Sigmoid colon (tissue), 4 donors: ENCODE measurements at regions not wholly inside any gene's neighbourhood (a gene's known extent, or its start where the extent isn't known, plus 50 kb on each side); places are given as distances from the start of the nearest gene placed in this dataset.

Experiments used
- POLR2AphosphoS5 ChIP-seq, 4 donors: sonication (generic); formaldehyde crosslinking; IDR thresholded peaks; one replicate each; pipeline ENCODE4 v1.6.1; 2017; ENCODE audit warnings: antibody characterized with exemption in 4 of 4
- TF ChIP-seq, protein P1 (sequence below), 4 experiments: fragments of 450-650 bp in 3 of 4; fragments of 200-600 bp in 1 of 4; IDR thresholded peaks; one replicate each; pipeline ENCODE4 v1.5.1; 2016 to 2019; ENCODE audit warnings: antibody characterized with exemption in 4 of 4, mild to moderate bottlenecking in 3 of 4, moderate library complexity in 2 of 4

DNA sequence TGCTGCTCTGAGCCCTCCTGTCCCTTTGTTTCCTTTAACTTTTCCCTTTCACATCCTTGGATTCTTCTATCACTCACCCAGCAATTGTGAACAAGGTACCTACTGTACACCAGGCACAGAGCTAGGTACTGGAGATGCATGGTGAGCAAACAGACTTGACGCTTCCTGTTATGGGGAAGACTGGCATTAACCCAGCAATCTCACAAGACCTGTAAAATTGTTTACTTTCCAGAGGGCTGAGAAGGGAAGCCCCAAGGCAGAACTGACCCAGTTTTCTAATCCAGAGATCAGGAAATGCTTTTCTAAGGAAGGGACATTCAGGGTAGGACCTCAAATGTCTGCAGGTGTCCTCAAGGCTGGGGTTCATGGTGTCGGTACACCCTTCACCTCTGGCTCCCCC lies 171.6 kb upstream of the KAZN start:
- TF ChIP-seq, protein P1, sequence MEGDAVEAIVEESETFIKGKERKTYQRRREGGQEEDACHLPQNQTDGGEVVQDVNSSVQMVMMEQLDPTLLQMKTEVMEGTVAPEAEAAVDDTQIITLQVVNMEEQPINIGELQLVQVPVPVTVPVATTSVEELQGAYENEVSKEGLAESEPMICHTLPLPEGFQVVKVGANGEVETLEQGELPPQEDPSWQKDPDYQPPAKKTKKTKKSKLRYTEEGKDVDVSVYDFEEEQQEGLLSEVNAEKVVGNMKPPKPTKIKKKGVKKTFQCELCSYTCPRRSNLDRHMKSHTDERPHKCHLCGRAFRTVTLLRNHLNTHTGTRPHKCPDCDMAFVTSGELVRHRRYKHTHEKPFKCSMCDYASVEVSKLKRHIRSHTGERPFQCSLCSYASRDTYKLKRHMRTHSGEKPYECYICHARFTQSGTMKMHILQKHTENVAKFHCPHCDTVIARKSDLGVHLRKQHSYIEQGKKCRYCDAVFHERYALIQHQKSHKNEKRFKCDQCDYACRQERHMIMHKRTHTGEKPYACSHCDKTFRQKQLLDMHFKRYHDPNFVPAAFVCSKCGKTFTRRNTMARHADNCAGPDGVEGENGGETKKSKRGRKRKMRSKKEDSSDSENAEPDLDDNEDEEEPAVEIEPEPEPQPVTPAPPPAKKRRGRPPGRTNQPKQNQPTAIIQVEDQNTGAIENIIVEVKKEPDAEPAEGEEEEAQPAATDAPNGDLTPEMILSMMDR (IDR thresholded peaks at IDR 0.05): no peak
- TF ChIP-seq POLR2AphosphoS5 (IDR thresholded peaks at IDR 0.05): no peak
